Prostate gland (tissue), 2 donors: ENCODE measurements at regions not wholly inside any gene's neighbourhood (a gene's known extent, or its start where the extent isn't known, plus 50 kb on each side); places are given as distances from the start of the nearest gene placed in this dataset.

Experiments used
- DNase-seq: peaks from one replicate; pipeline ENCODE4 v3.0.0-alpha.2; 2019; ENCODE audit warnings: low spot score
- H3K27ac ChIP-seq, 2 donors: fragments of 200-600 bp; sonication (generic); 2 replicates each; pipeline ENCODE4 v1.5.1; 2017 to 2019
- H3K27me3 ChIP-seq: fragments of 200-600 bp; sonication (generic); replicated peaks from 2 replicates; pipeline ENCODE4 v1.5.1; 2019; ENCODE audit not compliant: insufficient read depth
- H3K36me3 ChIP-seq, 2 donors: fragments of 200-600 bp; sonication (generic); 1 replicate in 1 of 2; 2 replicates in 1 of 2; pipeline versions ENCODE4 v1.5.1 to v1.8.1; 2017 to 2019
- H3K4me1 ChIP-seq: fragments of 200-600 bp; sonication (generic); replicated peaks from 2 replicates; pipeline ENCODE4 v1.5.1; 2019
- H3K4me3 ChIP-seq, 2 donors: fragments of 200-600 bp; sonication (generic); 2 replicates each; pipeline ENCODE4 v1.5.1; 2017 to 2019
- H3K9me3 ChIP-seq: fragments of 200-600 bp; sonication (generic); 2 replicates; pipeline ENCODE4 v1.5.1; 2017
- POLR2A ChIP-seq: fragments of 450-650 bp; IDR thresholded peaks from one replicate; pipeline ENCODE4 v1.6.1; 2016; ENCODE audit warnings: antibody characterized with exemption, mild to moderate bottlenecking
- POLR2AphosphoS5 ChIP-seq: sonication (generic); formaldehyde crosslinking; IDR thresholded peaks from one replicate; pipeline ENCODE4 v1.6.1; 2017; ENCODE audit warnings: antibody characterized with exemption
- WGBS: methylation state at CpG from one replicate; pipeline ENCODE4 v1.1.5; 2018; 5-methylcytosine and 5-hydroxymethylcytosine counted together
- intact Hi-C: fragments of 100-400 bp; cut with DNase I; formaldehyde crosslinking; loops from one replicate; pipeline ENCODE4 v1.14.2; 2022
- TF ChIP-seq, protein P1 (sequence below), 4 experiments: fragments of 200-600 bp in 2 of 4; fragments of 450-650 bp in 2 of 4; sonication (generic) in 2 of 4; IDR thresholded peaks; 1 replicate in 3 of 4; 2 replicates in 1 of 4; pipeline ENCODE4 v1.5.1; 2016 to 2019; ENCODE audit warnings: antibody characterized with exemption in 4 of 4, mild to moderate bottlenecking in 2 of 4, moderate library complexity in 2 of 4

DNA sequence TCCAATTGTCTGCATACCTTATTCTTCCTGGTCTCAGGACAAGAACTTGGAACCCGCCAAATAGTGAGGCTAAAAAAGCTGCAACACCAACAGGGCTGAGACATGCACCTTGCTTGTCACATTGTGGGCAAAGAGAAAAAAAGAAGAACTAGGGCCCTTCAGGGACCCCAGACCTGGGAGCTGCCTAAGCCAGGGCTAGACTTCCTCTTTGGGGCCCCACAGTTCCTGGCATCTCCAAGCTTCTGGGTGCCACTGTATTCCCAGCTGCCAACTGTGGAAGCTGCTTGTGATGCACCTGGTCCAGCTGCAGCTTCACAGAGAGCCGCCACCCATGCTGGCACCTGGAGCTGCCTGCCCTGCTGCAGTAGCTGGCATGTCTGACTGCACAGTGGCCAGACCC, 370.6 kb downstream of the CD83 start:
- H3K36me3 ChIP-seq, result no peaks in the 10 kb centered on the region
- no peak for TF ChIP-seq POLR2A
- TF ChIP-seq POLR2AphosphoS5, result no peak
- TF ChIP-seq, protein P1, sequence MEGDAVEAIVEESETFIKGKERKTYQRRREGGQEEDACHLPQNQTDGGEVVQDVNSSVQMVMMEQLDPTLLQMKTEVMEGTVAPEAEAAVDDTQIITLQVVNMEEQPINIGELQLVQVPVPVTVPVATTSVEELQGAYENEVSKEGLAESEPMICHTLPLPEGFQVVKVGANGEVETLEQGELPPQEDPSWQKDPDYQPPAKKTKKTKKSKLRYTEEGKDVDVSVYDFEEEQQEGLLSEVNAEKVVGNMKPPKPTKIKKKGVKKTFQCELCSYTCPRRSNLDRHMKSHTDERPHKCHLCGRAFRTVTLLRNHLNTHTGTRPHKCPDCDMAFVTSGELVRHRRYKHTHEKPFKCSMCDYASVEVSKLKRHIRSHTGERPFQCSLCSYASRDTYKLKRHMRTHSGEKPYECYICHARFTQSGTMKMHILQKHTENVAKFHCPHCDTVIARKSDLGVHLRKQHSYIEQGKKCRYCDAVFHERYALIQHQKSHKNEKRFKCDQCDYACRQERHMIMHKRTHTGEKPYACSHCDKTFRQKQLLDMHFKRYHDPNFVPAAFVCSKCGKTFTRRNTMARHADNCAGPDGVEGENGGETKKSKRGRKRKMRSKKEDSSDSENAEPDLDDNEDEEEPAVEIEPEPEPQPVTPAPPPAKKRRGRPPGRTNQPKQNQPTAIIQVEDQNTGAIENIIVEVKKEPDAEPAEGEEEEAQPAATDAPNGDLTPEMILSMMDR (IDR thresholded peaks at IDR 0.05), result no peak
- WGBS, result 93% methylated on average over 2 of the region's 2 CpGs
- no peaks in the 10 kb centered on the region for H3K27me3 ChIP-seq
- no peaks in the 10 kb centered on the region for H3K9me3 ChIP-seq
- no peak overlapping the region for H3K4me3 ChIP-seq
- DNase-seq, result no peak
- intact Hi-C loops, result no loop called here
- no peaks in the 10 kb centered on the region for H3K4me1 ChIP-seq
- no peak overlapping the region for H3K27ac ChIP-seq

DNA sequence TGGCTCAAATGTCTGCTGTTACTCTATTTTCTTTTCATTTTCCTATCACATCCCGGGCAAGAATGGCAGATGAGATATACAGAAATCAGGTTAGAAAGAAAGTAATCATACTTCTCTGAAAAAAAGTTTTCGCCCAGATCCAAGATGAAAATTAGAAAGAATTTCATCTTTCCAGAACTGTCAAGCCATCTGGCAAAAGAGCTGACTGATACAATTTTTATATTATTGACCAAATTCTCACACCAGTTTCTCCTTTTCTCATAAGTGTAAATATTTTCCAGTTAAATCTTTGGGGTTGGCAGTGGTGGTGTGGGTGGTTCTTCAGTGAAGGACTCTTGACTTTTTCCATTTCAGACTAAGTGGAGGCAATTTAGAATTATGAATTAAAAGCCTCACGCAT, 371.9 kb downstream of the CD83 start:
- Histone ChIP-seq H3K27ac (no peak overlapping the region), H3K9me3 (no peaks in the 10 kb centered on the region), H3K36me3 (no peaks in the 10 kb centered on the region), H3K27me3 (no peaks in the 10 kb centered on the region), H3K4me1 (no peaks in the 10 kb centered on the region), H3K4me3 (no peak overlapping the region)
- 97% methylated on average over 3 of the region's 3 CpGs for WGBS
- intact Hi-C loops, result no loop called here
- DNase-seq, result no peak
- TF ChIP-seq POLR2A (no peak), POLR2AphosphoS5 (no peak)
- TF ChIP-seq, protein P1 (IDR thresholded peaks at IDR 0.05), result no peak

DNA sequence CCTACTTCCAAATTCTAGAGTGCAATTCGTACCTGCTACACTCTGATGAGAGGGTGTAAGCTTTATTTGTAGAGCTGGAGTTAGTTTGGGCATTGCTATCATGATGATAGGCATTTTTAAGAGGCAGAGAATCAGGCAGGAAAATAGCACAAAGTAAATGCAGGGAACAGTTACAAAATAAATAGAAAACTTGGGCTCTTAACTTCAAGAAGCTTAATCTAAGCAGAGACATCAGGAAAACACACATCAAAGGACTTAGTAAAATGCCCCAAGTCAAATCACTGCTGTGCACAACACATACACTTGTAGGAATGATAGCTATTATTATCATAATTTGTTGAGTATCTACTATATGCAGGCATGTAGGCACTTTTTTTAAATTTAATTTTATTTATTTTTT, 381.2 kb downstream of the CD83 start:
- intact Hi-C loops, result no loop called here
- TF ChIP-seq, protein P1 (IDR thresholded peaks at IDR 0.05), result no peak
- TF ChIP-seq POLR2A, result no peak
- TF ChIP-seq POLR2AphosphoS5, result no peak
- no peaks in the 10 kb centered on the region for H3K9me3 ChIP-seq
- DNase-seq, result no peak
- H3K27me3 ChIP-seq, result no peaks in the 10 kb centered on the region
- H3K4me1 ChIP-seq, result no peaks in the 10 kb centered on the region
- H3K36me3 ChIP-seq, result no peaks in the 10 kb centered on the region
- H3K27ac ChIP-seq, result no peak overlapping the region
- no peak overlapping the region for H3K4me3 ChIP-seq
- WGBS, result 32% methylated on average over 1 of the region's 1 CpG

DNA sequence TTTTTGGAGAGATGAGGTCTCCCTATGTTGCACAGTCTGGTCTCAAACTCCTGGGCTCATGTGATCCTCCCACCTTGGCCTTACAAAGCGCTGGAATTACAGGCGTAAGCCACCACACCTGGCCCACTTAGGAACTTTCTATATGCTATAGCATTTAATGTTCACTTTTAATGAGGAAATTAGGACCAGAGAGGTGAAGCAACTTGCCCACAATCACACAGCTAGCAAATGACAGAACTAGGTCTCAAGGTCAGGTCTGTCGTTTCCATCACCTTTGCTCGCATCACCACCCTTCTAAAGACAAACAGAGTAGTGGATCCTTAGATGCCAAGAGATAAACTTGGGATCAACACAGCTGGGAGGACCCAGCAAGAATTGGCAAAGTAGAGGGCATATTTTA, 381.7 kb downstream of the CD83 start:
- H3K4me3 ChIP-seq, result no peak overlapping the region
- no peaks in the 10 kb centered on the region for H3K9me3 ChIP-seq
- TF ChIP-seq, protein P1 (IDR thresholded peaks at IDR 0.05), result no peak
- no peak for TF ChIP-seq POLR2A
- no peak for TF ChIP-seq POLR2AphosphoS5
- no peaks in the 10 kb centered on the region for H3K27me3 ChIP-seq
- no peaks in the 10 kb centered on the region for H3K4me1 ChIP-seq
- DNase-seq, result no peak
- intact Hi-C loops, result no loop called here
- no peaks in the 10 kb centered on the region for H3K36me3 ChIP-seq
- H3K27ac ChIP-seq, result no peak overlapping the region
- 87% methylated on average over 4 of the region's 4 CpGs for WGBS

DNA sequence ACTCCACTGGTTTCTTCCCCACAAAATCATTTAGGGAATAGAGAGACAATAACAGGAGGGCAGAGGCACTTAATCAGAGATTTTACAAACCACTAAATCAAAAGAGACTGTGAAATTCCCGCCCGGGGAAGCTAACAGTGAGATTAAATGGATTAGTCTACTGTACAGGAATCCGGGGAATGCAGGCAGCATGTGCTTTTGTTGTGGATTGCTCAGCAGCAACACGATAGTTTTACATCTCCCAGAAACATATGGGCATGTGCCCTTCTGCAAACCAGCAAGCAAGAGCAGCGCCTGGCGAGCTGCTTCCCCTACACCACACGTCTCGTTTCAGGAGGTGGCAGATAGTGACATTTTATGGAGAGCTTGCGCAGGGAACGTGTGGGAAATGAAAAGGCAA, 382.3 kb downstream of the CD83 start:
- no peak overlapping the region for H3K27ac ChIP-seq
- WGBS, result 50% methylated on average over 10 of the region's 10 CpGs
- H3K36me3 ChIP-seq, result no peaks in the 10 kb centered on the region
- TF ChIP-seq POLR2A, result no peak
- TF ChIP-seq, protein P1 (IDR thresholded peaks at IDR 0.05), result no peak
- TF ChIP-seq POLR2AphosphoS5, result no peak
- no peak overlapping the region for H3K4me3 ChIP-seq
- H3K9me3 ChIP-seq, result no peaks in the 10 kb centered on the region
- H3K27me3 ChIP-seq, result no peaks in the 10 kb centered on the region
- no peak for DNase-seq
- intact Hi-C loops, result no loop called here
- no peaks in the 10 kb centered on the region for H3K4me1 ChIP-seq
